ENCODE measurements at regions not wholly inside any gene's neighbourhood (a gene's known extent, or its start where the extent isn't known, plus 50 kb on each side); places are given as distances from the start of the nearest gene placed in this dataset.

GRCh38 chrX:137483554-137483953 is 82.4 kb upstream of the ZIC3 start:
- intact Hi-C loops (cut with DNase I), result no loop called here
- H3K9me3 ChIP-seq, result no peaks in the 10 kb centered on the region
- no peak overlapping the region for H3K4me3 ChIP-seq
- H3K27ac ChIP-seq, result no peak overlapping the region
- no peaks in the 10 kb centered on the region for H3K27me3 ChIP-seq
- no peaks in the 10 kb centered on the region for H3K36me3 ChIP-seq
- H3K4me1 ChIP-seq (ENCODE audit: insufficient read depth), result no peaks in the 10 kb centered on the region
- no peak for DNase-seq
- no peak for TF ChIP-seq EP300 (IDR thresholded peaks at IDR 0.05)
- TF ChIP-seq CTCF (IDR thresholded peaks at IDR 0.05), result no peak
- TF ChIP-seq POLR2A (IDR thresholded peaks at IDR 0.05), result no peak

GRCh38 chrX:137482136-137482535 is 83.8 kb upstream of the ZIC3 start:
- no peak for TF ChIP-seq EP300 (IDR thresholded peaks at IDR 0.05)
- DNase-seq, result no peak
- 47 to 53% (median 51%) methylated on average over 2 of the region's 2 CpGs for WGBS, 3 donors
- intact Hi-C loops (cut with DNase I), result no loop called here
- Histone ChIP-seq H3K36me3 (no peaks in the 10 kb centered on the region), H3K4me1 (ENCODE audit: insufficient read depth) (no peaks in the 10 kb centered on the region), H3K9me3 (no peaks in the 10 kb centered on the region), H3K27me3 (no peaks in the 10 kb centered on the region), H3K27ac (no peak overlapping the region), H3K4me3 (no peak overlapping the region)

- Histone ChIP-seq H3K4me3 (no peak overlapping the region), H3K9me3 (peaks cover 0 to 3% of the 10 kb centered on the region in 2 donors), H3K27ac (no peak overlapping the region), H3K4me1 (ENCODE audit: insufficient read depth) (no peaks in the 10 kb centered on the region), H3K36me3 (no peaks in the 10 kb centered on the region), H3K27me3 (no peaks in the 10 kb centered on the region)
- WGBS, 3 donors, result 11 to 19% (median 16%) methylated on average over 2 of the region's 2 CpGs
- intact Hi-C loops (cut with DNase I), result no loop called here
- TF ChIP-seq EP300 (IDR thresholded peaks at IDR 0.05) (no peak), CTCF (IDR thresholded peaks at IDR 0.05) (no peak)
- no peak for DNase-seq
These were observed 86.5 kb upstream of the ZIC3 start for GRCh38 chrX:137479386-137479785.

- DNase-seq, result no peak
- H3K27me3 ChIP-seq, result no peaks in the 10 kb centered on the region
- no peaks in the 10 kb centered on the region for H3K9me3 ChIP-seq
- no peaks in the 10 kb centered on the region for H3K36me3 ChIP-seq
- no peaks in the 10 kb centered on the region for H3K4me1 ChIP-seq (ENCODE audit: insufficient read depth)
- H3K27ac ChIP-seq, result no peak overlapping the region
- WGBS, 3 donors, result 64 to 79% (median 70%) methylated on average over 24 of the region's 24 CpGs
- intact Hi-C loops (cut with DNase I), result no loop called here
- H3K4me3 ChIP-seq, result no peak overlapping the region
- TF ChIP-seq EP300 (IDR thresholded peaks at IDR 0.05) (no peak), POLR2A (IDR thresholded peaks at IDR 0.05) (no peak), CTCF (IDR thresholded peaks at IDR 0.05) (no peak)
These were observed 124.2 kb upstream of the ZIC3 start for GRCh38 chrX:137441711-137442110.

GRCh38 chrX:137432609-137433008 is 133.3 kb upstream of the ZIC3 start:
- H3K4me1 ChIP-seq (ENCODE audit: insufficient read depth), result no peaks in the 10 kb centered on the region
- H3K27ac ChIP-seq, result no peak overlapping the region
- 0% methylated on average over 1 of the region's 1 CpG for WGBS, 3 donors
- TF ChIP-seq EP300 (IDR thresholded peaks at IDR 0.05) (no peak), POLR2A (IDR thresholded peaks at IDR 0.05) (no peak), CTCF (IDR thresholded peaks at IDR 0.05) (no peak)
- no peaks in the 10 kb centered on the region for H3K36me3 ChIP-seq
- intact Hi-C loops (cut with DNase I), result no loop called here
- H3K9me3 ChIP-seq, result no peaks in the 10 kb centered on the region
- H3K4me3 ChIP-seq, result no peak overlapping the region
- no peak for DNase-seq
- H3K27me3 ChIP-seq, result no peaks in the 10 kb centered on the region

Measured in ovary (tissue), 7 donors.